ENCODE measurements at regions not wholly inside any gene's neighbourhood (a gene's known extent, or its start where the extent isn't known, plus 50 kb on each side); places are given as distances from the start of the nearest gene placed in this dataset.

GRCh38 chr5:130627145-130627544 lies 537.9 kb downstream of the HINT1 start:
- ATAC-seq (no peak), FAIRE-seq (no peak), DNase-seq (ENCODE audit: low read depth, low spot score) (no peak)
- intact Hi-C loops (cut with micrococcal nuclease; ENCODE audit: unreplicated experiment) (no loop called here), in situ Hi-C loops (cut with MboI) (no loop called here)
- POLR2A ChIA-PET, result no interaction called here
- no peaks in the 10 kb centered on the region for H3K4me1 ChIP-seq (ENCODE audit: control insufficient read depth, insufficient read depth, low read length)
- H3K9me3 ChIP-seq (replicated peaks; ENCODE audit: control insufficient read depth, insufficient read depth, low read length), result no peaks in the 10 kb centered on the region
- RAD21 ChIA-PET (ENCODE audit: unreplicated experiment), result no interaction called here
- H3K79me2 ChIP-seq (ENCODE audit: control insufficient read depth, insufficient read depth, low read length), result no peaks in the 10 kb centered on the region
- H3K27me3 ChIP-seq (replicated peaks in 1 of 2; ENCODE audit: control insufficient read depth in 2 of 2, insufficient read depth in 2 of 2, low read length in 1 of 2), result no peaks in the 10 kb centered on the region
- CTCF ChIA-PET, result no interaction called here
- SMC1A ChIA-PET (ENCODE audit: uncharacterized antibody, unreplicated experiment), result no interaction called here
- H3K27ac ChIP-seq (ENCODE audit: control insufficient read depth, insufficient read depth), result no peak overlapping the region
- no peaks in the 10 kb centered on the region for H3K36me3 ChIP-seq (ENCODE audit: control insufficient read depth in 2 of 2, insufficient read depth in 2 of 2, low read length in 1 of 2)
- H3K9ac ChIP-seq (ENCODE audit: control insufficient read depth, insufficient read depth, low read length), result no peak overlapping the region
- no peak overlapping the region for H2AFZ ChIP-seq (ENCODE audit: control insufficient read depth, low read depth, low read length)
- H4K20me1 ChIP-seq (ENCODE audit: control insufficient read depth, insufficient read depth), result no peaks in the 10 kb centered on the region
- BruUV-seq (replicated peaks), result no TSS peak
- H3K4me2 ChIP-seq (ENCODE audit: control insufficient read depth, insufficient read depth), result no peak overlapping the region
- no peak overlapping the region for H3K4me3 ChIP-seq
- TF ChIP-seq RAD51 (IDR thresholded peaks at IDR 0.05) (no peak), ESRRA (IDR thresholded peaks at IDR 0.05; ENCODE audit: low read length) (no peak), CTCF (IDR thresholded peaks at IDR 0.05 in 2 of 3, conservative IDR thresholded peaks at IDR 0.05 in 1 of 3; ENCODE audit: control insufficient read depth in 2 of 3, extremely low read depth in 1 of 3, insufficient read depth in 1 of 3, low read depth in 3 of 3, low read length in 3 of 3) (no peak), ZZZ3 (IDR thresholded peaks at IDR 0.05; ENCODE audit: control insufficient read depth, insufficient read length, low read depth) (no peak), SIN3A (IDR thresholded peaks at IDR 0.05; ENCODE audit: low read depth, low read length) (no peak), CBX5 (IDR thresholded peaks at IDR 0.05; ENCODE audit: low read depth) (no peak), BRCA1 (IDR thresholded peaks at IDR 0.05; ENCODE audit: low read depth, low read length) (no peak), MEF2A (IDR thresholded peaks at IDR 0.05; ENCODE audit: insufficient read depth, low read depth, low read length) (no peak), ZNF217 (IDR thresholded peaks at IDR 0.05) (no peak), NKRF (conservative IDR thresholded peaks at IDR 0.05) (no peak), KDM1A (IDR thresholded peaks at IDR 0.05; ENCODE audit: borderline replicate concordance) (no peak), IKZF2 (IDR thresholded peaks at IDR 0.05) (no peak), JUNB (IDR thresholded peaks at IDR 0.05) (no peak), TCF3 (IDR thresholded peaks at IDR 0.05; ENCODE audit: borderline replicate concordance, insufficient read depth, low read depth, low read length) (no peak)
- TF ChIP-seq, protein P1, sequence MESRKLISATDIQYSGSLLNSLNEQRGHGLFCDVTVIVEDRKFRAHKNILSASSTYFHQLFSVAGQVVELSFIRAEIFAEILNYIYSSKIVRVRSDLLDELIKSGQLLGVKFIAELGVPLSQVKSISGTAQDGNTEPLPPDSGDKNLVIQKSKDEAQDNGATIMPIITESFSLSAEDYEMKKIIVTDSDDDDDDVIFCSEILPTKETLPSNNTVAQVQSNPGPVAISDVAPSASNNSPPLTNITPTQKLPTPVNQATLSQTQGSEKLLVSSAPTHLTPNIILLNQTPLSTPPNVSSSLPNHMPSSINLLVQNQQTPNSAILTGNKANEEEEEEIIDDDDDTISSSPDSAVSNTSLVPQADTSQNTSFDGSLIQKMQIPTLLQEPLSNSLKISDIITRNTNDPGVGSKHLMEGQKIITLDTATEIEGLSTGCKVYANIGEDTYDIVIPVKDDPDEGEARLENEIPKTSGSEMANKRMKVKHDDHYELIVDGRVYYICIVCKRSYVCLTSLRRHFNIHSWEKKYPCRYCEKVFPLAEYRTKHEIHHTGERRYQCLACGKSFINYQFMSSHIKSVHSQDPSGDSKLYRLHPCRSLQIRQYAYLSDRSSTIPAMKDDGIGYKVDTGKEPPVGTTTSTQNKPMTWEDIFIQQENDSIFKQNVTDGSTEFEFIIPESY (IDR thresholded peaks at IDR 0.05), result no peak
- TF ChIP-seq, protein P2, sequence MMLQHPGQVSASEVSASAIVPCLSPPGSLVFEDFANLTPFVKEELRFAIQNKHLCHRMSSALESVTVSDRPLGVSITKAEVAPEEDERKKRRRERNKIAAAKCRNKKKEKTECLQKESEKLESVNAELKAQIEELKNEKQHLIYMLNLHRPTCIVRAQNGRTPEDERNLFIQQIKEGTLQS (IDR thresholded peaks at IDR 0.05; ENCODE audit: borderline replicate concordance, extremely low read depth, low read depth, low read length), result no peak
- TF ChIP-seq, protein P3, sequence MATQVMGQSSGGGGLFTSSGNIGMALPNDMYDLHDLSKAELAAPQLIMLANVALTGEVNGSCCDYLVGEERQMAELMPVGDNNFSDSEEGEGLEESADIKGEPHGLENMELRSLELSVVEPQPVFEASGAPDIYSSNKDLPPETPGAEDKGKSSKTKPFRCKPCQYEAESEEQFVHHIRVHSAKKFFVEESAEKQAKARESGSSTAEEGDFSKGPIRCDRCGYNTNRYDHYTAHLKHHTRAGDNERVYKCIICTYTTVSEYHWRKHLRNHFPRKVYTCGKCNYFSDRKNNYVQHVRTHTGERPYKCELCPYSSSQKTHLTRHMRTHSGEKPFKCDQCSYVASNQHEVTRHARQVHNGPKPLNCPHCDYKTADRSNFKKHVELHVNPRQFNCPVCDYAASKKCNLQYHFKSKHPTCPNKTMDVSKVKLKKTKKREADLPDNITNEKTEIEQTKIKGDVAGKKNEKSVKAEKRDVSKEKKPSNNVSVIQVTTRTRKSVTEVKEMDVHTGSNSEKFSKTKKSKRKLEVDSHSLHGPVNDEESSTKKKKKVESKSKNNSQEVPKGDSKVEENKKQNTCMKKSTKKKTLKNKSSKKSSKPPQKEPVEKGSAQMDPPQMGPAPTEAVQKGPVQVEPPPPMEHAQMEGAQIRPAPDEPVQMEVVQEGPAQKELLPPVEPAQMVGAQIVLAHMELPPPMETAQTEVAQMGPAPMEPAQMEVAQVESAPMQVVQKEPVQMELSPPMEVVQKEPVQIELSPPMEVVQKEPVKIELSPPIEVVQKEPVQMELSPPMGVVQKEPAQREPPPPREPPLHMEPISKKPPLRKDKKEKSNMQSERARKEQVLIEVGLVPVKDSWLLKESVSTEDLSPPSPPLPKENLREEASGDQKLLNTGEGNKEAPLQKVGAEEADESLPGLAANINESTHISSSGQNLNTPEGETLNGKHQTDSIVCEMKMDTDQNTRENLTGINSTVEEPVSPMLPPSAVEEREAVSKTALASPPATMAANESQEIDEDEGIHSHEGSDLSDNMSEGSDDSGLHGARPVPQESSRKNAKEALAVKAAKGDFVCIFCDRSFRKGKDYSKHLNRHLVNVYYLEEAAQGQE (IDR thresholded peaks at IDR 0.05; ENCODE audit: low read depth, low read length), result no peak
